Stimulated activated CD8-positive, alpha-beta memory T cell treated with anti-CD3 and anti-CD28 coated beads, Interleukin-2, amount 100 ng/mL, for 1 hour (primary cell): ENCODE measurements at regions not wholly inside any gene's neighbourhood (a gene's known extent, or its start where the extent isn't known, plus 50 kb on each side); places are given as distances from the start of the nearest gene placed in this dataset.

ENCODE experiments used
- DNase-seq, 2 donors: peaks; one replicate each; pipeline ENCODE4 v3.0.0-alpha.2; 2020; ENCODE audit warnings: low read depth in 2 of 2

GRCh38 chr4:89365776-89366175 is 58.2 kb upstream of the GPRIN3 start:
- DNase-seq, result no peak

GRCh38 chr4:89365375-89365774 is 57.8 kb upstream of the GPRIN3 start:
- DNase-seq, result no peak

- no peak for DNase-seq
These were observed 56.9 kb upstream of the GPRIN3 start for GRCh38 chr4:89364541-89364940.

- DNase-seq, result no peak
These were observed 56.2 kb upstream of the GPRIN3 start for GRCh38 chr4:89363786-89364185.

GRCh38 chr4:89358935-89359638 is 51.5 kb upstream of the GPRIN3 start:
- no peak for DNase-seq

- no peak for DNase-seq
These were observed 50.2 kb upstream of the GPRIN3 start for GRCh38 chr4:89357787-89358186.
